ENCODE measurements at regions not wholly inside any gene's neighbourhood (a gene's known extent, or its start where the extent isn't known, plus 50 kb on each side); places are given as distances from the start of the nearest gene placed in this dataset.
"Not testable (repeated sequence)": the region's sequence is repeated elsewhere in the genome, so short reads cannot be mapped to it uniquely, and the experiment has no call there.

DNA sequence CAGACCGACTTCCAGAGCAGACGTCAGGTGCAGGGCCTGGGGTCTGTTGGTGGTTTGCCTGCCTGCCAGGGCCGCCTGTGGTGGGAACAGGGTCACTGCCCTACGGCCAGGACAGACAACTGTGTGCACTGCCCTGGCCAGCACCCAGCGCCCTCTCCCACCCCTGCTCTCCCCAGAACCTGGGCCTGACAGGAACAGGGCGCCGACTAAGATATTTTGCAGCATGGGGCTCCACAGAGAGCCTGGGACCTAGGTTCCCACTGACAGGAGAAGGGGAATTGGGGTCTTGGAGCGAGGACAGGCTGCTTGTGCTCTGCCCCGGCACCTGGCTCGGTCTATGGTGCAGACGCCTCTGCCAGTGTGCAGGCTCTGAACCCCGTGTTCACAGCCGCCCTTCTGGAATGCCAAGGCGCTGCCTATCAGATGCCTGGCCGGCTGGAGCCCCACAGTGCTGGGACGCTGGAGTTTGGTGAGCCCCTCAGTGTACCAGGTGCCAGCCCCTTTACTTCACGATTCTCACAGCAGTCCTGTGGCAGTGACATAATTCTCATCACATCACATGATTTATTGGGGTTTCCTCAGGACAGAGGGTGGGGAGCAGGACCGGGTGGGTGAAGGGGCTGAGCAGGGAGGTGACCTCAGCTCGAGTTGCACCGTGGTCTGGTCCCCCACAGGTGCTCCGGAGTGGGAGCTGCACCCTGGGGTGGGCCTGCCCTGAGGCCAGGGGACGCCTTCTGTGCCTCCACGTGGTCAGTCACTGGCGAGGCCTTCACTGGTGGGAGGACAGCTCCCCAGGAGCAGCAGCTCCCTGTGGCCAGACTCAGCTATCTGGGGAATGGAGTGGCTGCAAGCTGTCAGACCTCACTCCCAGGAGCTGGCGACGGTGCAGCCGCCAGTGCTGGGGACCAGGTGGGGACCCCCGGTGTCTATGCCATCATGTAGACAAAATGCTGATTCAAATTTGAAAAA, 113.8 kb upstream of the LRPAP1 start:
- DNase-seq = no peak

DNA sequence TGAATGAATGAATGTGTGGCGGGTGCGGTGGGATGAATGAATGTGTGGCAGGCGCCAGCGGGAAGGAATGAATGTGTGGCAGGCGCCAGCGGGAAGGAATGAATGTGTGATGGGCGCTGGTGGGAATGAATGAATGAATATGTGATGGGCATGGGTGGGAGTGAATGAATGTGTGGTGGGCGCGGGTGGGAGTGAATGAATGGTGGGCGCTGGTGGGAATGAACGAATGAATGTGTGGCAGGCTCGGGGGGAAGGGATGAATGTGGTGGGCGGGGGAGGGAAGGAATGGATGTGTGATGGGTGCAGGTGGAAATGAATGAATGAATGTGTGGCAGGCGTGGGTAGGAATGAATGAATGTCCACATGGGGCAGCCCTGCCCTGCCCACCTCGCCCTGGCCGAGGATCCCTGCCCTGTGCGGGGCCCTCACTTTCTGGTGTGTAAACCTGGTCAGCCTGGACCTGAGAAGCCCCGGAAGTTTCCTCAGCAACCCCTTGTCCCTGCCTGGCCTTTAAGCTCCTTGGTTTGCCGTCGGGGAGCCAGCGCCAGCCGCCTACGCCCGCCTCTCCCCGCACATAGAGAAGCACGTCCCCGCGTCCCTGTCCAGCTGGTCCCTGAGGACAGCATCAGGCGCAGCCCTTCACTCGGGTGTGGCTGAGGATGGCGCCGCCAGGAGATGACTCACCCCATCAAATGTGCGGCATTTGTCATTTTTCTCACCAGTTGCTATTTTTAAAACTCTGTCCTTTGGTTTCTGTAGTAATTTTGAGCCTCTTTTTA, 112.8 kb upstream of the LRPAP1 start:
- no peak for DNase-seq

- no peak for DNase-seq
Observed at GRCh38 chr4:3643518-3644433, 111.6 kb upstream of the LRPAP1 start.

- DNase-seq = no peak
Observed at GRCh38 chr4:3642806-3643517, 110.7 kb upstream of the LRPAP1 start.

DNA sequence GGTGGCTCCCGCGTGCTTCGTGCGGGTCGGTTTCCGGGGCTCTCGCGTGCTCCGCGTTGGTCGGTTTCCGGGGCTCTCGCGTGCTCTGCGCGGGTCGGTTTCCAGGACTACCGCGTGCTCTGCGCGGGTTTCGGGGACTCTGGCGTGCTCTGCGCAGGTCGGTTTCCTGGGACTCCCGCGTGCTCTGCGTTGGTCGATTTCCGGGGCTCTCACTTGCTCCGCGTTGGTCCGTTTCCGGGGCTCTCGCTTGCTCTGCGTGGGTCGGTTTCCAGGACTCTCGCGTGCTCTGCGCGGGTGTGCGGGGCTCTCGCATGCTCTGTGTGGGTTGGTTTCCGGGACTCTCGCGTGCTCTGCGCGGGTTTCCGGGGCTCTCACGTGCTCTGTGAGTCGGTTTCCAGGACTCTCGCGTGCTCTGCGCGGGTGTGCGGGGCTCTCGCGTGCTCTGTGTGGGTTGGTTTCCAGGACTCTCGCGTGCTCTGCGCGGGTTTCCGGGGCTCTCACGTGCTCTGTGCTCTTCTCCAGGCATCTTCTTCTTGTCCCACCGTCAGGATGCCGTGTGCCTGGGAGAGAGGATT, 109.9 kb upstream of the LRPAP1 start:
- DNase-seq = no peak

GRCh38 chr4:3641501-3641900, 109.3 kb upstream of the LRPAP1 start:
- no peak for DNase-seq

DNA sequence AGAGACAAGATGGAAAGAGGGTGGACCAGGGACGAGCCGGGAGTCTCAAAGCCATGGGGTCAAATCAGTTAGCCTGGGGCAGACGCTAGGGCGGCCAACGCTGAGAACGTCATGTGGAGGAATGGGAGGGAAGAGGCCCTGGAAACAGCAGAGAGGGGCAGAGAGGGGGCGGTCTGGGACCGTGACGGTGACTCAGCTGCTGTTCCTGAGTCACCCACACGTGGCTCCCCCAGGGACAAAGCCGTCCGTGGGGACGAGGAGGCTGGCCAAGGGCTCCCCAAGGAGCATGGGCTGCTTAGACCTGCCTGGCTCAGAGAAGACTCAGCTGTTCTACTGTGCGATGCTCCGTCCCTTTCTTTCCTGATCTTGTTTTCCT, 108.4 kb upstream of the LRPAP1 start:
- no peak for DNase-seq

GRCh38 chr4:3639613-3640586, 107.7 kb upstream of the LRPAP1 start:
- no peak for DNase-seq

DNA sequence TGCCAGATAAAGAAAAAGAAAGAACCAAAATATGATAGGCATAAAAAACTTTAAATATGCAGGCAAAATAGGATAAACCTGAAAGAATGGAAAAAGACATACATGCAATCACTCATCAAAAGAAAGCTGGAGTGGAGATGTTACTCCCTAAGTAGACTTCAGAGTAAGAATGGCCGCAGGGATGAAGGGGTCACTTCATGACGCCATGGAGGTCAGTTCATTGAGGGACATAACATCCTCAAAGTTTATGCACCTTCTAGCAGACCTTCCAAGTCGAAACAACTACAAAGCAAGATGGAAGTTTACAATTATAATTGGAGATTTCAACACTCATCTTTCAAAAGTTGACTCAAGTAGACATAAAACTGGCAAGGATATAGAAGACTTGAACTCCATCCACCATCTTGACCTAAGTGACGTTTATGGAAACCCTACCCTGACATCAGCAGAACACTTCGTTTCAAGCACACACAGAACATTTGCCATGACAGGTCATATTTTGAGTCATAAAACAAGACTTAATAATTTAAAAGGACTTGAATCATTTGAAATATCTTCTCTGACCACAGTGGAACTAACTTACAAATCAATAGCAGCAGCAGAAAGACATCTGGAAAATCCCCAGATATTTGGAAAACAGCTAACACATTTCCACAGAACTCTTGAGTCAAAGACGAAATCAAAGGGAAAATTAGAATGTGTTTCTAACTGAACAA, 106.0 kb upstream of the LRPAP1 start:
- no peak for DNase-seq

GRCh38 chr4:3637326-3638016, 105.2 kb upstream of the LRPAP1 start:
- DNase-seq = no peak

GRCh38 chr4:3636646-3637320, 104.6 kb upstream of the LRPAP1 start:
- no peak for DNase-seq

DNA sequence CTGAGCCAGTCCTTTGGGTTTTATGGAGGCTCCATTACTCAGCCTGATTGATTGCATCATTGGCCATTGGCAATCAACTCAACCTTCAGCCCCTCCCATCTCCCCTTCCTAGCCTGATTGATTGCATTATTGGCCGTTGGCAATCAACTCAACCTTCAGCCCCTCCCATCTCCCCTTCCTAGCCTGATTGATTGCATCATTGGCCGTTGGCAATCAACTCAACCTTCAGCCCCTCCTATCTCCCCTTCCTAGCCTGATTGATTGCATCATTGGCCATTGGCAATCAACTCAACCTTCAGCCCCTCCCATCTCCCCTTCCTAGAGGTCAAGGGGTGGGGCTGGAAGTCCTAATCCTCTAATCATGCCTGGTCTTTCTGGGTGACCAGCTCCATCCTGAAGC, 103.8 kb upstream of the LRPAP1 start:
- not testable (repeated sequence) for DNase-seq

- no peak for DNase-seq
Observed at GRCh38 chr4:3634894-3635820, 102.9 kb upstream of the LRPAP1 start.

DNA sequence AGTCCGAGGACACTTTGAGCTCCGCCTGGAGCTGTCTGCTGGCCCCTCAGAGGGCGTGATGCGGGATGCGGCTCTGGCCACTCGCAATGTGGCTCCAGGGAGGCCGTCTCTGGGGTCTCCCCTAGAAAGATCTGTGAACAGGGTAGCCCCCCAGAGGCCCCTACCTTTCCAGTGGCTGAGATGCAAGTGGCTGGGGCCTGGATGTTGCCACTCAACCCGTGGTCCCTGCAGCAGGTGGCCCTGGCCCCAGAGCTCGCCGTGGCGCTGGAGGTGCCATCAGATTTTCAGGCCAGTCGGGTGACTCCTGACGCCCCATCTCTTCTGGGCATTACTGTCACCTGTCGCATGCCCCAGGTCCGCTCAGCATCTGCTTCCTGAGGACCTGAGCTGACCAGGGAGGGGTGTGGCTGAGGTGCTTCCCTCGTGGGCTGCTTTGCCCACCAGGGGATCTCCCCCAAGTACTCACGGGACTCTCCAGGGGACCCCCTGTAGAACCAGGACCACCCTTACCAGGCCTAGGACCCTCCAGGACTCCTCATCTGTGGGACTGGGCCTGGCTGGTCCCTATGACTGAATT, 102.1 kb upstream of the LRPAP1 start:
- no peak for DNase-seq

DNA sequence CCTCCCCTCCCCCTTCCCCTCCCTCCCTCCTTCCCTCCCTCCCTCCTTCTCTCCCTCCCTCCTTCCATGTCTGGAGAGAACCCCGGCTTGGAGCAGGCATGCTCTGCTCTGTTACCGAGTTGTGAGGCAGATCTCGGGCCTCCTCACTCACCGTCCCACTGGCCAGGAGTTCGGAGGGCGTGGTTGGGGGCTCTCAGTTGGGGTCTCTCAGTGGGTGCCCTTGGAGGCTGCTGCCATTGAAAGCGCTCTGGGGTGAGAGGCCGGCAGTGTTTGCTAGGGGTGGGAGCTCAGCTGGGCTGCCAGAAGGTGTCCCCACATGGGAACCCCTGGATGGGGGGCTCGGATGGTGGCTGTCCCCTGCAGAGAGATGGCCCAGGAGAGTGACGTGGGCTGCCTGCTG, 101.1 kb upstream of the LRPAP1 start:
- DNase-seq = not testable (repeated sequence)

DNA sequence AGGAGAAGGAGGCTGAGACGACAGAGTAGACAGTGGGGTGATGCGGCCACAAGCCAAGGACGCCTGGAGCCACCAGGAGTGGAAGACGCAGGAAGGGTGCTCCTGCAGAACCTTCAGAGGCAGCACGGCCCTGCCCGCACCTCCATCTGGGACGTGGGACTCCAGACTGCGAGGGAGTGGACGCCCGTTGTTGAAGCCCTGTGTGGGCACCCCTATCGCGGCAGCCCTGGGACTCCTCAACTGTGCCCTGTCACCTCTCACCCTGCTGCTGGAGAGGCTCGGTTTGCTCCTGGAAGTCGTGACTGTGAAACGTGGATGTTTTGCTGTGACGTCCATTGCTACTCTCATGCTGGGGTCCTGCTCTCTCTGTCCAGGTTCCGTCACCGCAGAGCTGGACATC, 100.6 kb upstream of the LRPAP1 start:
- DNase-seq = not testable (repeated sequence)
